ENCODE measurements at regions not wholly inside any gene's neighbourhood (a gene's known extent, or its start where the extent isn't known, plus 50 kb on each side); places are given as distances from the start of the nearest gene placed in this dataset.
A peak's percentile ranks its signal among the peaks of the same experiment; 100 is the strongest.

GRCh38 chr3:176692199-176692965 lies 504.9 kb downstream of the TBL1XR1 start:
- no peak for TF ChIP-seq CTCF (conservative IDR thresholded peaks at IDR 0.05)
- Mint-ChIP-seq H3K27me3 (ENCODE audit: low read depth) (no peaks in the 10 kb centered on the region), H3K4me3 (no peak overlapping the region), H3K4me1 (no peaks in the 10 kb centered on the region), H3K27ac (ENCODE audit: unreplicated experiment) (no peak overlapping the region), H3K36me3 (ENCODE audit: low read depth) (no peaks in the 10 kb centered on the region), H3K9me3 (no peaks in the 10 kb centered on the region)
- no peak for DNase-seq (ENCODE audit: low read depth, low spot score)

GRCh38 chr3:176690083-176690869 lies 507.0 kb downstream of the TBL1XR1 start:
- H3K27ac Mint-ChIP-seq (ENCODE audit: unreplicated experiment), result no peak overlapping the region
- H3K4me1 Mint-ChIP-seq, result no peaks in the 10 kb centered on the region
- H3K36me3 Mint-ChIP-seq (ENCODE audit: low read depth), result no peaks in the 10 kb centered on the region
- no peak for DNase-seq (ENCODE audit: low read depth, low spot score)
- H3K27me3 Mint-ChIP-seq (ENCODE audit: low read depth), result no peaks in the 10 kb centered on the region
- TF ChIP-seq CTCF (conservative IDR thresholded peaks at IDR 0.05), result no peak
- no peaks in the 10 kb centered on the region for H3K9me3 Mint-ChIP-seq
- H3K4me3 Mint-ChIP-seq, result no peak overlapping the region

GRCh38 chr3:176687754-176688153 lies 509.5 kb downstream of the TBL1XR1 start:
- no peaks in the 10 kb centered on the region for H3K4me1 Mint-ChIP-seq
- H3K4me3 Mint-ChIP-seq, result no peak overlapping the region
- no peak overlapping the region for H3K27ac Mint-ChIP-seq (ENCODE audit: unreplicated experiment)
- H3K27me3 Mint-ChIP-seq (ENCODE audit: low read depth), result no peaks in the 10 kb centered on the region
- no peak for DNase-seq (ENCODE audit: low read depth, low spot score)
- no peak for TF ChIP-seq CTCF (conservative IDR thresholded peaks at IDR 0.05)
- H3K36me3 Mint-ChIP-seq (ENCODE audit: low read depth), result no peaks in the 10 kb centered on the region
- peaks cover 9% of the 10 kb centered on the region for H3K9me3 Mint-ChIP-seq

GRCh38 chr3:176683382-176683781 lies 513.9 kb downstream of the TBL1XR1 start:
- Mint-ChIP-seq H3K36me3 (ENCODE audit: low read depth) (no peaks in the 10 kb centered on the region), H3K4me1 (no peaks in the 10 kb centered on the region), H3K27me3 (ENCODE audit: low read depth) (no peaks in the 10 kb centered on the region), H3K27ac (ENCODE audit: unreplicated experiment) (no peak overlapping the region), H3K9me3 (peaks cover 23% of the 10 kb centered on the region), H3K4me3 (no peak overlapping the region)
- no peak for TF ChIP-seq CTCF (conservative IDR thresholded peaks at IDR 0.05)
- no peak for DNase-seq (ENCODE audit: low read depth, low spot score)

- H3K27me3 Mint-ChIP-seq (ENCODE audit: low read depth), result no peaks in the 10 kb centered on the region
- peaks cover 20% of the 10 kb centered on the region for H3K4me1 Mint-ChIP-seq
- H3K27ac Mint-ChIP-seq (ENCODE audit: unreplicated experiment), result no peak overlapping the region
- H3K4me3 Mint-ChIP-seq, result no peak overlapping the region
- peak; percentile 68 for TF ChIP-seq CTCF (conservative IDR thresholded peaks at IDR 0.05)
- no peak for DNase-seq (ENCODE audit: low read depth, low spot score)
- no peaks in the 10 kb centered on the region for H3K36me3 Mint-ChIP-seq (ENCODE audit: low read depth)
- peaks cover 10% of the 10 kb centered on the region for H3K9me3 Mint-ChIP-seq
These were observed 533.1 kb downstream of the TBL1XR1 start for GRCh38 chr3:176663837-176664831.

Measured in neural crest cell (in vitro differentiated cells).